ENCODE measurements at regions not wholly inside any gene's neighbourhood (a gene's known extent, or its start where the extent isn't known, plus 50 kb on each side); places are given as distances from the start of the nearest gene placed in this dataset.

- TF ChIP-seq ZNF274 (CRISPR knock-in tag; IDR thresholded peaks at IDR 0.05) (no peak), NFRKB (IDR thresholded peaks at IDR 0.05) (no peak), RXRA (CRISPR knock-in tag; IDR thresholded peaks at IDR 0.05) (no peak), ARID3A (IDR thresholded peaks at IDR 0.05; ENCODE audit: low read depth, low read length) (no peak), RAD21 (CRISPR knock-in tag; IDR thresholded peaks at IDR 0.05) (no peak)
Measured at GRCh38 chr13:27327633-27328032, 57.0 kb downstream of the RASL11A start.
